ENCODE measurements at regions not wholly inside any gene's neighbourhood (a gene's known extent, or its start where the extent isn't known, plus 50 kb on each side); places are given as distances from the start of the nearest gene placed in this dataset.

DNA sequence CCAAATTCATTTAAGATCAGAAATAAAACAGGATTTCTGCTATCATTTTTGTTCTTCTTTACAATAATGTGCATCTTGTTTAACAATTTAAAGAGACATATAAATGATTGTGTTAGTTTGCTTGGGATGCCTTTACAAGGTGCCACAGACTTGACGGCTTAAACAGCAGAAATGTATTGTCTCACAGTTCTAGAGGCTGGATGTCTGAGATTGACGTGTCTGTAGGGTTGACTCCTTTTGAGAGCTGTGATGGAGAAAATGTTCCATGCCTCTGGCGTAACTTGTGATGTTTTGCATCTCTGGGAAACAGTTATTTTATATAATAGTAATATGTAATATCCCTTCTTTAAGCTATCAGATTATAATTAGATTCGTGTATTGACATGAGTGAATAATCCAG lies 1091.6 kb upstream of the PRMT6 start:
- no peak for DNase-seq

DNA sequence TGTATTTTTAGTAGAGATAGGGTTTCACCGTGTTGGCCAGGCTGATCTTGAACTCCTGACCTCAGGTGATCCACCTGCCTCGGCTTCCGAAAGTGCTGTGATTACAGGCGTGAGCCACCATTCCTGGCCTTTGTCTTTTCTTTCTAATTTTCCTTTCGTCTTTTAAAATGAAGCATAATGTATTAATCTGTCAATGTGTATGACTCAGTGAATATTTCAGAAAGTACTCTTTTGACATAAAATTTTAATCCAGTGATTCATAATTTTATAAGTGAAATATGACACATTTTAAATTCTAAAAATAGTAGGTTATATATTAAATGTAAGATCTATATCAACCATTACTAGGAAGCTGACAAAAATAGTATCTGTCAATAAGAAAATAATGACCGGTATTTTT lies 1059.0 kb upstream of the PRMT6 start:
- DNase-seq = no peak

DNA sequence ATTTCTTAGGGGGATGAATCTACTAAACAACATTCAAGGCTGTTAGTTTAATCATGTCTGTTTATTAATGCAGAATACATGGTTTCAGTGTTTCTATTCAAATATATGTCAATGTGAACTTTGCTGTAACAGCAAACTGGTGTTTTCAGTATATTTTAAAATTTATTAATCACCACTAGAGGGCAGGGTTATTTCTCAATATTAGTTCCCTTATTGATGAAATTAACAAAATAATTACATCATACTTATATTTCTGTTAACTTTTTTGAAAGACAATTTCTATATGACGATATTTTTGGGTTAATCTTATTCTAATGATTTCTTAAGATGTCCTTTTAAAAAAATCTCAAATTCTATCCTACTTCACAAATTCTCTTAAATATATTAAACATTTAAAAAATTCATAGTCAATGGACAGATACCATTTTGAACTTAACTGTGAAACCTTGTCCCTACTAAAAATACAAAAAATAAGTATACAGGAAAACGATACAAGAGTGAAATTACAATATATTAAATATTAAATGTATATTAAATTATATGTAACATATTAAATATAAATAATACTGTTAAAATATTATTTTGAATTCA lies 1034.1 kb upstream of the PRMT6 start:
- no peak for DNase-seq

DNA sequence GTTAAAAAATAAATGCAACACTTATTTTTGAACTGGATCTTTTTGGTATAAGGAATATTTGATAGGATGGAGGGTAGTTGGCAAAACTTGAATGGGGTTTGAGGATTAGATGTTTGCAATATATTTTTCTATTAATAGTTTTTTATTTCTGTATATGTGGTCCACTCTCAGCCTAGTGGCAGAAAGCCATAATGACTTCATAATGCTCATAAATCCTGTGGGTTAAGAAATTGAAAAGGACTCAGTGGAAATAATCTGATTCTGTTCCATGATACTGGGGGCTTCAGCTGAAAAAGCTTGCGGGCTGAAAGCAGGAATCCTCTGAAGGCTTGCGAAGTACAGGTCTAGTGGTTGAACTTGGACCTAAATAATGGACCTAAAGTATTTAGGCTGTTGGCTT lies 1028.6 kb upstream of the PRMT6 start:
- DNase-seq = no peak

DNA sequence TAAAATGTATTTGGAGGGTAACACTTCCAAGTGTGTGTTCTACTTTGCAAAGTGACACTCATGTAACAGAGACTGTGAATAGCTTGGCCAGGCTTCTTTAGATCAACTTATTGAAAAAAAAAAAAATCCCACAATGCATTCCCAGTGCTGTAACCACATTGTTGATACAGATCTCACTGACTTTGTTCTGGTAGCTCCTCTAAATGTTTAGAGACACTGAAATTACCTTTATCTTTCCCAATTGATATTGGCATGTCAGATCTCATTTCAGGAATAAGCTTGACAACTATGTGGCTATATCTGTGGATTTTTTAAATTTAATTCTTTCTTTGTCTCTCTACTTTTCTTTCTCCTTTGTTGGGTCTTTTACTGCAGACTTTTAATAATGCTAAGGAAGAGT lies 1018.9 kb upstream of the PRMT6 start:
- DNase-seq = no peak

DNA sequence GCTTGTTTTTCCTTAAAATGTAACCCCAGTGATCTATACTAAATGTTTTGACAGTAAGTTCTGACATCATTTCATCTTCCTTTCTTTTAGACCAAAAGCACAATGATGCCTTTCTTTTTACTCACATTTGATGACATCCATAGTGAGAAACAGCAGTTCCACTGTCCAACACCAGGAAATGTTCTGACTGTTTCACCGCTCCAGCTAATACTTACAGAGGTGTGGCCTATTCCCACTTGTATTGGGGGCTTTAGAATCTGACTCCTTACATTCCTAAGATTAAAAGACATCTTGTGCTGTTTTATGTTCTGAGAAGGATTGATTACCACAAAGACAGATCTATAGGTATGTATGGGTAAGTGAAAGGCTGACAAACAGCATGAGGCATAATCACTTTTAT lies 1018.2 kb upstream of the PRMT6 start:
- no peak for DNase-seq

DNA sequence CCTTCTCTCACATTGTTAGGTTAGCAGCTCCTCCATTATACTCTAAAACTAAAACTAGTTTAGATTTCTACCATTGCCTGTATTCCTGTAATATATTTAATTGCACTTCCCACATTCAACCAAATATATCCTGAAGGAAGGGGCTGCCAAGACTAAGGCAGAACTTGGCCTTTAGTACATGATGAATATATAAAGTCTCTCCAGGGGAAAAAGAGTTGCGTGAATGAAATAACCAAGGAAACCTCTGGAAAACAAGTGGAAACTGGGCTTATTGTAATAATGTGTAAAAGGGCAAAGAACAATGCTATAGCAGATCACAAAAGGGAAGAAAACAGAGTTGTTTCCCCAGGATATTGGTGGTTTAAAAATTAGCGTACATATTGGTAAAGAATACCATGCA lies 1012.5 kb upstream of the PRMT6 start:
- no peak for DNase-seq

DNA sequence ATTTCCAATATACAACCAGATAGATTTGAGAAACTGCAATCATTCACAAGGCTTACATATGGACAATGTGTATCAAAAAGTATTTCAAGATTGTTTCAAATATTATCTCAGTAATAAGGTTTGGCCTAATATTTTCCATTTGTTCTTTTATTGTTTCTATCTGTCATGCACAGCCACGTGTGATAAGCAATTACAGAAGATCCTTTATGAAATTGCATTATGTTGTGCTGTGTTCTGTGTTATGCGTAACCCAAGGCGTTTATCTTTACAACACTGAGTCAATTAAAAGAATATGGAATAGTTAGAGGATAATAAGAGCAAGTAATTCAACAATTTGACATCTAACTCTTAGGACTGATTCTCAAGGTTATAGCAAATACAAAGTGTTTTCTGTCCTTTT lies 1009.3 kb upstream of the PRMT6 start:
- DNase-seq = no peak

DNA sequence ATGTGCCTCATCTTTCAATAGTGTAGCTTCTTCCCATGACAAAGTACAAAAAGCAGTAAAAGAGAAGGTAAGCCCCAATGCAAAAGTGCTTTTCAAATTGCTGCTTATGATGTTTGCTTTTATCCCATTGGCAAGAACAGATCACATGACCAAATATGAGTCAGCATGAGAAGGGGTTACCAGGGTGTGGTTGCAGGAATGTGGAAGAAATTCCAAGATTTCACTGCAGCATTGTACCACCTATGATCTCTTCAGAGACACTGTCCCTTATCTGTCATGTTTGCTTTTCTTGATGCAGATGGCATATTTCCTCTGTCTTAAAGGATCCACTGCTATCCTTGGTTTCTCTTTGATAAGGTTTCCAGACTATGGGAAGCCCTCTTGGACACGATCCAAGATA lies 1006.9 kb upstream of the PRMT6 start:
- DNase-seq = no peak

DNA sequence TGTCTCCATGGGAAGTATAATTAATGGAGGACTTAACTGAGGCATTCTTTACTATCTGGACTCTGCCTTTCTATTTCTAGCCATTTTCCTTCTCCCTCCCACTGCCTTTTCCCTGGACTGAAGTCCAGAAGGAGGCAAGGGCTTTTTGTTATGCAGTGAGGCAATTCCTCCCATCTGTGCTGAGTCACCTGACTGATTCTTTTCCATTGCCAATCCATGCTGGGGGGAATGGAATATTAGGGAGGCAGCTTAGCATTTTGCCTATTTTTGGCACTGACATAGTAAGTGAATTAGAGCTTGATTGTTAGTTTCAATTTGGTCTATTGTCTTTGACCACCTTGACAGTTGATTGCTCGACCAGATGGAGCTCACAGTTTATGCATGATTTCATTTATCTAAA lies 1000.6 kb upstream of the PRMT6 start:
- no peak for DNase-seq

DNA sequence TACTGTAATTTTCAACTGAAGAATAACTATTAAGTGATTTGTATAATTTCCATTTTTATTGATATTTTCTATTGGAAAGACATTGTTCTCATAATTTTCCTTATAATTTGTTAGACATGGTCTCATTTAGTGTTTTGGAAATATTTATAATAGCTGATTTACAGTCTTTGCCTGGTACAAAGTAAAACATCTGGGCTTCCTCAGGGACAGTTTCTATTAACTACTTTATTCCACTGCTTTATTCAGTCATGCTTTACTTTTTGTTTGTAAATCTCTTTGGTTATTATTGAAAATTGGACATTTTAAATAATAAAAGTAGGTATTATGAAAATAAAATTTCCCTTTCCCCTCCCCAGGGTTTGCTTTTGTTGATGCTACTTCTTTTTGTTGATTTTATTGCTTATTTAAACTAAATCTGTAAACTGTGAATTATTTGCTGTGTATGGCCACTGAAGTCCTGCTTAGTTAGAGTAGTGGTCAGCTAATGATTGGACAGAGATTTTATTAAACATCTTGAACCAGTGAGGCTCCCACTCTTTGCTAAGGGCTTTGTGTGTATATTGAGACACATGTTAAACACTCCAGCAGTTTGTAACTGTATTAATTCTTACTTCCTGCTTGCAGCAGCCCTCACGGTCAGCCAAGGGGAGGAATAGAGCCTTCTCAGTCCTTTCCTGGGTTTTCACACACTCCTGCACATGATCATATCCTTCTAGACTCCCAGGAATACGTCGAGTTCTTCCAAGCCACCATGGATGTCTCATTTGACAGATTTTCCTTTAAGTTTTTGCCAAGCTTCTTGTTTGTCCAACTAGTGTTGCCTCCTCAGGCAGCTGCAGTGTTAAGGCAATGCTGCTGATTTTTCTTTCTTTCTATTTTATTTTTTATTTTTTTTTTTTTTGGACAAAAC lies 994.6 kb upstream of the PRMT6 start:
- no peak for DNase-seq

DNA sequence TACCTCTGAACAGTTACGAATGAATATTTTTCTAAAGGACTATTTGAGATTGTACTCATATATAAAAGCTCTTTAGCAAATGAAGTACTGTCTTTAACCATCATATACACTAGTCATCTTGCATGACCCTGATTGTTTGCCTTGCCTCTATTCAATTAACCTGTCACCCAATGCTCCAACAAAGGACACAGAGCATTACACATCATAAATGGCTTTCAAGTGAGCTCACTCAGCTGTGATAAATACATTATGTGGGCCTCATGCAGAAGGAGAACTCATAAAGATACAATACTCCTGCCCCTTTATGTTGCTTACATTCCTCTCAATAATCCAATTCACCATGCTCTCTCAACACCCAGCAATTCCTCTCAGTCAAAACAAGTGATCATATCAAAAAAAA lies 993.0 kb upstream of the PRMT6 start:
- DNase-seq = peak; percentile 79

DNA sequence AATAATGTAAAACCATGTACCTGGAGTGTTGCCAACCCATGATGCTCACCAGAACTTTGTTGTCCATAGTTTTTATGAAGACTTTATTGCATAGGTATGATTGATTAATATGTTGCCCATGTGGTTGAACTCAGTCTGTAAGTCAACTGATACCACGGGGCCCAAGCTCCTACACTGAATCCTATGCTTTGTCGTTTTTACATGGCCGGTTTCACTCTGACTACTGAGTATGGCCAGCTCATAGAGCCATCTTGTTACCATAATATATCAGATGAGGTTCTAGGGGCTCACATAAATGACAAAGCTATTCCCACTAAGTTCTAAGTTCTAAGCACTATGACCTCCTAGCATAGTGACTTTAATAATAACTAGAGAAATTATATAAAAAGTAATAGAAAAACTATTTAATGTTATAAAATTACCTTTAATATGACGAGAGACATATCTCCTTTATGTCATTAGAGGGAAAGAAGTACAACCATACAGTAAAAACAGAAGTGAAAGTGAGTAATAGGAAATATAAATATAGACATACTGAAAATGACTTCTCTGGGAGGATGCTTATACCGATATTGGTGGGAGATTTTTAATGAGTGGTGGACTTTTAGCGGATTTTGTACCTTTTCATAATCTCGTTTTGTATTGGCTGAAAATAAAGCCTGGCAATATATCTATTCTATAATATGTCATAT lies 983.4 kb upstream of the PRMT6 start:
- DNase-seq = no peak

DNA sequence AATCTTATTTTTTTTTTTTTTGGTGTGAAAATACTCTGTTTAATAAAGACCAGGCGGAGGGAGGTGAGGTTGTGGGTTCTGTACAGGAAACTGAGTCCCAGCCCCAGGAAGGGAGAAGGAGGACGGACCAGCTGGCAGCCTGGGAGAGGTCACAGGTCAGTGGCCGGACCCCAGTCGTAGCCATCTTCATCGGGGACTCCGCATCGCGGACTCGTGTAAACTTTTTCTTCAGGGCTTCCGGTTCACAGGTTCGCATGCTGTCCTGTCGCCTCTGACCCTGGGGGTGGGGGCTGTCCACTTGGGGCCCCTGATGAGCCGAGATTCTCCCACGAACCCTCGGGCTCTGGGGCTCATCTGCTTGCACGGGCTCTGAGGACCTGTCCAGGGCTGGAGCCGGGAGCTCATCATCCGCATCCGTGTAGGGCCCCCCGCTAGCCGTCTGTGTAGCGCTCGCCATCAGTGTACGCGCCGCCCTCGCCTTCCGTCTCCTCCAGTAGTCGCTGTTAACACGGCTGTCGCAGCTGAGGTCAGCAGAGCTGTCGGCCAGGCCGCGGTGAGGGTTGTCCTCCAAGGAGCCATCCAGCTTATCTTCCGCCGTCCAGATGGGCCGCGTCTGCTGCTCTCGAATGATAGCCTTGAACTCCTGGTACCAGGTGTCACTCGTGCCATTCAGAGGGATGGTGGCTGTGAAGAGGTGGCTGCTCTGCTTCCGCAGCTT lies 975.7 kb upstream of the PRMT6 start:
- no peak for DNase-seq

DNA sequence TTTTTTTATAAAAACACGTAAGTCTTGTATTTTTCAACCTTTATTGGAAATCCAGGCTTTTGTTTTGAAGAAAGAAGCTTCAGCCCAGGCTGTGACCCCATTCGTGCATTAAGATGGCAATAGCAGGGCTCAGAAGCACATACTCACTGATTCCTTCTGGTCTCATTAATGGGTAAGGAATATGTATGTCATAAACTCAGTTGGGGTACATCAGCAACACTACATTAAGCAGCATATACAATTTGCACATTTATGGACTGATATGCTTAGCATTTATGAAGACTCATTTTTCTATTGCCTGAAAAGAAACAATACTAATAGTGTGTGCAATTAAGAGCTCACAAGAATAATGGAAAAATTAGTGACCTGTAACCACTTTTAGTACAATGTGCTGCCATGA lies 945.4 kb upstream of the PRMT6 start:
- no peak for DNase-seq

DNA sequence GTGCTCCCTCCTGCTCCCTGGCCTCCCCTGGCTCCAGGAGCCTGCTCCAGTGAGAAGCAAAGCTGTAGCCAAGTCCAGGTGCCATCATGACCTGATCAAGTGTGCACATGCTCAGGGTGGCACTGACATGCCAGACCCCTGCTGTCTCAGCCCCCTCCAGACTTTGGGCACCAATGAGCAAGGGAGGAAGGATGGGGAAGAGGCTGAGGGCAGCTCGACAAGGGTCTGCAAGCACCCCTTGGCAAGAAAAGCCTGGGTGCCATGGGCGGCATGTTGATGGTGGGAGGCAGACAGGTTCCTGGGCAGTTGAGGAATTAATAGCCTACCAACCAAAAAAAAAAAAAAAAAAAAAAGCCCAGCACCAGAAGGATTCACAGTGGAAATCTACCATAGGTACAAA lies 942.6 kb upstream of the PRMT6 start:
- no peak for DNase-seq

DNA sequence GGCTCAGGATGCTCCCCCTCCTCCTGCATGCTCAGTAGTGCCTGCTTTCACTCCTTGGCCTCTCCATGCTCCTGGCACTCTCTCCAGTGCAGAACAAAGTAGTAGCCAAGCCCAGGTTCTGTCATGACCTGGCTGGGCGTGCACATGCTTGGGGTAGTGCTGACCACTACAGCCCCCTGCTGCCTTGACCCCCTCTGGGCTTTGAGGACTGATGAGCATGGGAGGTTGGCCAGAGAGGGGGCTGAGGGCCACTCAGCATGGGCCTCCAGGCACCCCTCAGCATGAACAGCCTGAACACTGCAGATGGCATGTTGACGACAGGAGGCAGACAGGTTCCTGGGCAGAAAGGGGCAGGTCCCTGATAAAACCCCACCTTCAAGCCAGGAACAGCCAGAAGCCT lies 935.7 kb upstream of the PRMT6 start:
- no peak for DNase-seq

DNA sequence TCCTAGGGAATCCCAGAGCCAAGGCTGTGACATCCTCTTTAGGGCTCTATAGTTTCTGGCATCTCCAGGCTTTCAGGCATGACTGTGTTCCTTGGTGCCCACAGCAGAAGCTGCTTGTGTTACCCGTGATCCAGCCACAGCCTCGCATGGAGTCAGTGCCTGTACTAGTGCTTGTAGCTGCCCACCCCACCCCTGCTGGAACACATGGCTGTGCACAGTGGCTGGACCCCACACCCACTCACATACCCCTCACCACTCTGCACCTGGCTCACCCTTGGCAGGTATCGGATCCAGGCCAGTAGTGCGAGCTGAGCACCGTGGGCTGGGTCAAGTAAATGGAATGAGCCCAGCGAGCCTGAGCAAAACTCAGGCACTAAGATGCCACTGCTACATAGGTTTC lies 934.7 kb upstream of the PRMT6 start:
- no peak for DNase-seq

DNA sequence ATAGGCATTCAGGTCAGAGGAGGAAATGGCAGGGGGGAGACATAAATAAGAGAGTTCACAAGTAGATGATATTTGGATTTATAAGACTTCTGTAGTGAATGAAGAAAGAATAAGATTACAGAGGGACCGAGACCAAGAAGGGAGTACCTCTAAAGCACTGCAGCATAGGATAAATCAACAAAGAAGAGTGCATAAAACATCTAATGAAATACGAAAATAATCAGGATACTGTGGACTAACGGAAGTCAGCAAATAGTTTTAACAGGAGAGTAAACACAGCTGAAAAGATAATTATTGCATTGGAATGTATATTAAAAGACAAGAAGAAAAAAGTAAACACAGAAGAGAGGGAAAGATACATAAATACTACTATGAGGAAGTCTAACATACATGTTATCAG lies 921.9 kb upstream of the PRMT6 start:
- no peak for DNase-seq

DNA sequence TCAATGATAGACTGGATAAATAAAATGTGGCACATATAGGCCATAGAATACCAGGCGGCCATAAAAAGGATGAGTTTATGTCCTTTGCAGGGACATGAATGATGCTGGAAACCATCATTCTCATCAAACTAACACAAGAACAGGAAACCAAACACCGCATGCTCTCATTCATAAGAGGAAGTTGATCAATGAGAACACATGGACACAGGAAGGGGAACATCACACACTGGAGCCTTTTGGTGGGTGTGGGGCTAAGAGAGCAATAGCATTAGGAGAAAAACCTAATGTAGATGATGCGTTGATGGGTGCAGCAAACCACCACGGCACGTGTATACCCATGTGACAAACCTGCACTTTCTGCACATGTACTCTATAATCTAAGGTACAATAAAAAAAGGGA lies 883.4 kb upstream of the PRMT6 start:
- DNase-seq = peak; percentile 13

DNA sequence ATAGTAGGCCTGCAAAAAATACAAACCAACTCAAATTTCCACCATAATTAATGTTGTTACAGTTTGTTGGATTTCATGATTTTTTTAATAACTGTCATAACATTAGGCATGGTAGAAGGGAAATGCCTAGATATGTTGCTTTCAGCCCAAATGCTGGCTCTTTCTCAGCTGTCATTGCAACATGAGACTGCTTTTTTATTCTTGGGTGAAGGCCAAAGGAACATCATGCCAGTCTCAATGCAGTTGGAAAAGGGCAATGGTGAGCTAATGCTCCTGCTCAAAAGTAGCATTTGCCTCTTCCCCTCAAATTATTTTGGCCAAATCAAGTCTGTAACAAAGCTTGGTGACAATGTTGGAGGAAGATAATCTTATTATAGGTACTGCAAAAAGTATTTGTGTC lies 877.7 kb upstream of the PRMT6 start:
- no peak for DNase-seq

DNA sequence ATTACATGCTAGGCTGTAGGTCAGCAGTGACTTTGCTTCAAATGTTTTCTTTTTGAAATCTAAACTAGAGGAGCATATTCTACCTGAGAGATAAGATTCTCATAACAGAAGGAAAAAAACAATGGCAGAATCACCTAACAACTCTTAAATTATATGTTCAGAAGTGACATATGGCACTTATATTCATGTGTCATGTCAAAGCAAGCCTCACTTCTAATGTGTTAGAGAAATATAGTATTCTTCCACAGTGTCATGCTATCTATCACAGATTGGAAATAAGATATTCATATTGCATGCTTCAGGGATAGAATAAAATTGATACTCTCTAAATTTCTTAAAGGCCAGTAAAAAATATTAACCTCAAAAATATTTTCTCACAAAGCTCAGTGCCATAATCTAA lies 874.6 kb upstream of the PRMT6 start:
- no peak for DNase-seq

DNA sequence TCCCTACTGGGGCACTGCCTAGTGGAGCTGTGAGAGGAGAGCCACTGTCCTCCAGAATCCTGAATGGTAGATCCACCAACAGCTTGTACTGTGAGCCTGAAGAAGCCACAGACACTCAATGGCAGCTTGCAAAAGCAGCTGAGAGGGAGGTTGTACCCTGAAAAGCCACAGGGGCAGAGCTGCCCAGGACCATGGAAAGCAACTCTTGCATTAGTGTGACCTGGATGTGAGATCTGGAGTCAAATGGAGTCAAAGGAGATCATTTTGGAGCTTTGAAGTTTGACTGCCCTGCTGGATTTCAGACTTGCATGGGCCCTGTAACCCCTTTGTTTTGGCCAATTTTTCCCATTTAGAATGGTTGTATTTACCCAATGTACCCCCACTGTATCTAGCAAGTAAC lies 871.4 kb upstream of the PRMT6 start:
- no peak for DNase-seq

DNA sequence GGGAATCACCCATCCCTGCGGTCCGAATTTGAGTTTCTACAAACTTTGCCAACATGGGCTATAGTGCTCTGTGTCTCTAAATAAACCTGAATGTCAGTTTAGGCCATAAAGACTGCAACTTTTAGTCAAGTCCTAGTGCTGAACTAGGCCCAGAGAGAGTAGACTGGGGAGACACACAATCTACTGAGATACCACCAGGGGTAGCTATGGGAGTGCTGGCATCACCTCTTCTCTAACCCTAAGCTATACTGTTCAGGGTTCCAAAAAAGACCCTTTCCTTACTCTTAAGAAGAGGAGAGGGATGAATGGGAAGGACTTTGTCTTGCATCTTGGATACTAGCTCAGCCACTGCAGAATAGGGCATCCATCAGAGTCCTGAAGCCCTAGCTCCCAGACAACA lies 866.7 kb upstream of the PRMT6 start:
- DNase-seq = no peak

All from SHP77 treated with DMSO at 0.1 percent for 48 hours (cell line).